ENCODE measurements at regions not wholly inside any gene's neighbourhood (a gene's known extent, or its start where the extent isn't known, plus 50 kb on each side); places are given as distances from the start of the nearest gene placed in this dataset.

DNA sequence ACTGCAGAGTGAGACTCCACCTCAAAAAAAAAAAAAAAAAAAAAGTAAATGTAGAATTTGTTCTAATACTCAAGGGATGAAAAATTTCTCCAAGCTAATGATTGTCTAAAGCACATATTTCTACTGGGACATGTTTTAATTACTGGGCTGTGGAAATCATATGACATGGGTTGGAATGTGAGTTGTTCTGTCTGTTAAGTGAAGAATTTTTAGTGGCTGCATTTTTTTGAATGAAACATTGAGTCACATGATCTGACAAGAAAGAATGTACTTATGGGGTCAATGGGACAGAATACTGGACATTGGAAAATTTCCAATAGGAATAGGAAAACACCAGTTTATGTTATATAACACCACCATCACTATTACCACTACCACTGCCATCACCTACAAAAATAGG lies 123.8 kb upstream of the IVNS1ABP start:
- H3K4me2 ChIP-seq, result no peak overlapping the region; the same call in 1 of the 2 replicates
- TF ChIP-seq, protein P1, sequence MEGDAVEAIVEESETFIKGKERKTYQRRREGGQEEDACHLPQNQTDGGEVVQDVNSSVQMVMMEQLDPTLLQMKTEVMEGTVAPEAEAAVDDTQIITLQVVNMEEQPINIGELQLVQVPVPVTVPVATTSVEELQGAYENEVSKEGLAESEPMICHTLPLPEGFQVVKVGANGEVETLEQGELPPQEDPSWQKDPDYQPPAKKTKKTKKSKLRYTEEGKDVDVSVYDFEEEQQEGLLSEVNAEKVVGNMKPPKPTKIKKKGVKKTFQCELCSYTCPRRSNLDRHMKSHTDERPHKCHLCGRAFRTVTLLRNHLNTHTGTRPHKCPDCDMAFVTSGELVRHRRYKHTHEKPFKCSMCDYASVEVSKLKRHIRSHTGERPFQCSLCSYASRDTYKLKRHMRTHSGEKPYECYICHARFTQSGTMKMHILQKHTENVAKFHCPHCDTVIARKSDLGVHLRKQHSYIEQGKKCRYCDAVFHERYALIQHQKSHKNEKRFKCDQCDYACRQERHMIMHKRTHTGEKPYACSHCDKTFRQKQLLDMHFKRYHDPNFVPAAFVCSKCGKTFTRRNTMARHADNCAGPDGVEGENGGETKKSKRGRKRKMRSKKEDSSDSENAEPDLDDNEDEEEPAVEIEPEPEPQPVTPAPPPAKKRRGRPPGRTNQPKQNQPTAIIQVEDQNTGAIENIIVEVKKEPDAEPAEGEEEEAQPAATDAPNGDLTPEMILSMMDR (conservative IDR thresholded peaks at IDR 0.05; ENCODE audit: low read depth, low read length), result no peak
- H2AFZ ChIP-seq (ENCODE audit: low read depth), result no peak overlapping the region
- H3K27me3 ChIP-seq (ENCODE audit: insufficient read depth, low read depth), result no peaks in the 10 kb centered on the region
- no peaks in the 10 kb centered on the region for H3K36me3 ChIP-seq (ENCODE audit: insufficient read depth)
- no peak overlapping the region for H3K9ac ChIP-seq
- no peaks in the 10 kb centered on the region for H4K20me1 ChIP-seq (ENCODE audit: insufficient read depth)
- peaks cover 22% of the 10 kb centered on the region for H3K4me1 ChIP-seq (ENCODE audit: low read depth, poor library complexity, severe bottlenecking)
- no peak overlapping the region for H3K4me3 ChIP-seq (IDR thresholded peaks at IDR 0.05; ENCODE audit: insufficient read depth, low read depth, low read length)
- no peaks in the 10 kb centered on the region for H3K79me2 ChIP-seq (ENCODE audit: insufficient read depth, low read depth)
- no peak overlapping the region for H3K27ac ChIP-seq

DNA sequence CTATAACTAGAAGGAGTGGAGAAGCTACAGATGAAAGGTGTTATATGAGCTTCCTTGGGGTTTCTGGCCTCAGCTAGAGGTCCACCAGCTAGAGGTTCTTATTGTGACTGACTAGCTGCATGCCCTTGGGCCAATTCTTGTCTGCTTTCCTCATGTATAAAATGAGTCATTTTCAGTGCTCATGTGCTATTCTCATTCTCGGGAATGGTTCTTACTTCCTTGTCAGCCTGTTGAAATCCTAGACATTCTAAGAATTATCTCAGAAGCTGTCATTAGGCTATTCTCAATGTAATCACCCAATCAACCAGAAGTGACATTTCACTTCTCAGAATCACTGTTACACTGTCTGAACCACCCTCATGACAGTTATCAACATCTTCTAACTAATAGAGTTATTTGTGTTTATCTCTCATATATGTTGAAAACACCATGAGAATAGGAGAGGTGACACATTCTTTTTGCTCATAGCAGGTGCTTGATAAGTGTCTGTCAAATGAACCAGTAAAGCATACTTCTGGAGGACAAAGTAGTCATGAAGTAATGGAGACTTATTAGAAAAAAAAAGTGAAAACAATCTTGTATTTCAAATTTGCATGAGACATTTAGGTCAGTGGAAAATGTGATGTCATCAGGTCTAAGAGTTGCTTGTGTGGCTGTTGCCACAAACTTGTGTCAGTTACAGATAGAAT lies 122.8 kb upstream of the IVNS1ABP start:
- H3K4me3 ChIP-seq (IDR thresholded peaks at IDR 0.05; ENCODE audit: insufficient read depth, low read depth, low read length), result no peak overlapping the region
- TF ChIP-seq, protein P1 (conservative IDR thresholded peaks at IDR 0.05; ENCODE audit: low read depth, low read length), result no peak
- H4K20me1 ChIP-seq (ENCODE audit: insufficient read depth), result no peaks in the 10 kb centered on the region

DNA sequence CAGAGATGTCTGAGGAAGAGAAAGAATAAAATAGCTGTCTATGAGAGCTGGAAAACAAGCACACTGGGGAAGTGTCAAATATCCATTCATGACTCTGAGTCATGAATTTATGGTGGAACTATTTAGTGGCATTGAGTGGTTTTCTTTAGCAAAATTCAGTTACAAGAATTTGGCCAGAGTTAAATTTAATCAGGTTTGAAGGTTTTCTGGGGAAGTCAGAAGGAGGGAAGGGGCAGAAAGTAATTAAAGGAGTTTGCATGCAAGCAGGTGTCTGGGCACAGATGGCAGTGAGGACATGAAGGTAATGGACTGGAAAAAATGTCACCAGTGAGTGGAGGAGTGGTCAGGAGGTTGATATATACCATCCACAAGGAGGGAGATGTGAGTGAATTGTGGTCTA lies 121.9 kb upstream of the IVNS1ABP start:
- Histone ChIP-seq H3K4me1 (ENCODE audit: low read depth, poor library complexity, severe bottlenecking) (peaks cover 22% of the 10 kb centered on the region), H2AFZ (ENCODE audit: low read depth) (no peak overlapping the region), H3K4me3 (IDR thresholded peaks at IDR 0.05; ENCODE audit: insufficient read depth, low read depth, low read length) (no peak overlapping the region), H3K4me2 (no peak overlapping the region; the same call in 1 of the 2 replicates), H4K20me1 (ENCODE audit: insufficient read depth) (no peaks in the 10 kb centered on the region), H3K27ac (no peak overlapping the region), H3K9ac (no peak overlapping the region), H3K79me2 (ENCODE audit: insufficient read depth, low read depth) (no peaks in the 10 kb centered on the region), H3K27me3 (ENCODE audit: insufficient read depth, low read depth) (no peaks in the 10 kb centered on the region), H3K36me3 (ENCODE audit: insufficient read depth) (no peaks in the 10 kb centered on the region)
- TF ChIP-seq, protein P1 (conservative IDR thresholded peaks at IDR 0.05; ENCODE audit: low read depth, low read length), result no peak

More for the DNA sequence above, 122.8 kb upstream of the IVNS1ABP start:
- no peak overlapping the region for H2AFZ ChIP-seq (ENCODE audit: low read depth)
- H3K4me1 ChIP-seq (ENCODE audit: low read depth, poor library complexity, severe bottlenecking), result peaks cover 22% of the 10 kb centered on the region
- H3K9ac ChIP-seq, result no peak overlapping the region
- no peaks in the 10 kb centered on the region for H3K79me2 ChIP-seq (ENCODE audit: insufficient read depth, low read depth)
- no peaks in the 10 kb centered on the region for H3K27me3 ChIP-seq (ENCODE audit: insufficient read depth, low read depth)
- peak overlapping the region; percentile 1; the same call in 1 of the 2 replicates for H3K4me2 ChIP-seq
- no peaks in the 10 kb centered on the region for H3K36me3 ChIP-seq (ENCODE audit: insufficient read depth)
- H3K27ac ChIP-seq, result no peak overlapping the region

DNA sequence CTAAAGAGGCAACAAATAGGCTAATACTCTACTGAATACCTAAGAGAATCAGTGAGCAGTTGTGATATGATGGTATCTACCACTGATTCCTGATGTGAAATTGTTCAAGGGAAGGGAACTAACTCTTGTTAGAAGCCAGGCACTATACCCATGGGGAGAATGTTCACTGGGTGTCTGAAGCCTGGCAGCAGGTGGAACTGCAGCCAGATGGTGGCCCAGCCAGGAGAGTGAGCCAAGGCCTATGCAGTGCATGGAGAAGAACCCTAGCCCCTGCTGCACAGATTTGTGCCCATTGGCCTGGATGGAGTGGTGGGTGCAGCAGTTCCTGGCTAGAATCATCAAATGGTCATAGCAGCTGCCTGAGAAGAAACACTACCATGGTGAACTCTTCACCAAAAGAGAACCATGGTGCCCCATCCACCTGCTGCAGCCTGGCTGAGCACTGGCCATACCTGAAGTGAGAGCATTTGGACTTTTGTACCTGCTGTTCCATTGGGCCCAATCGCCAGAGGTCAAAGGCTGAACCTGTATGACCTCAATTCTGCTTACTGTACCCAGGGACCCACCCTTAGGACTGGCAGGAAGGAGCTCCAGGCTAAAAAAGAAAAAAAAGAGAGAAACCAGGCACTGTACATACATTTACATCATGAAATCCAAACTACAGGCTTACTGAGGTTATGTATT lies 118.8 kb upstream of the IVNS1ABP start:
- Histone ChIP-seq H3K4me3 (IDR thresholded peaks at IDR 0.05; ENCODE audit: insufficient read depth, low read depth, low read length) (no peak overlapping the region), H3K4me2 (no peak overlapping the region), H3K27me3 (ENCODE audit: insufficient read depth, low read depth) (no peaks in the 10 kb centered on the region), H3K36me3 (ENCODE audit: insufficient read depth) (no peaks in the 10 kb centered on the region), H3K27ac (no peak overlapping the region), H2AFZ (ENCODE audit: low read depth) (no peak overlapping the region), H3K79me2 (ENCODE audit: insufficient read depth, low read depth) (no peaks in the 10 kb centered on the region), H3K4me1 (ENCODE audit: low read depth, poor library complexity, severe bottlenecking) (peaks cover 22% of the 10 kb centered on the region), H4K20me1 (ENCODE audit: insufficient read depth) (no peaks in the 10 kb centered on the region), H3K9ac (no peak overlapping the region)
- TF ChIP-seq, protein P1 (conservative IDR thresholded peaks at IDR 0.05; ENCODE audit: low read depth, low read length), result no peak
